OCI-LY1 (cell line): ENCODE measurements at regions not wholly inside any gene's neighbourhood (a gene's known extent, or its start where the extent isn't known, plus 50 kb on each side); places are given as distances from the start of the nearest gene placed in this dataset.

Experiments
- EZH2 ChIP-seq: fragments of 200-600 bp; sonication (generic), shearing (Covaris generic); IDR thresholded peaks from 2 replicates; pipeline ENCODE4 v1.8.0; 2017; ENCODE audit warnings: borderline replicate concordance, mixed run types, mild to moderate bottlenecking, antibody characterized with exemption, low read length, moderate library complexity, mixed read lengths
- TF ChIP-seq, protein P1 (sequence below): fragments of 200-600 bp; sonication (generic), shearing (Covaris generic); IDR thresholded peaks from 2 replicates; pipeline ENCODE4 v1.5.1; 2017; ENCODE audit warnings: mild to moderate bottlenecking, antibody characterized with exemption, low read length, moderate library complexity, mixed read lengths

DNA sequence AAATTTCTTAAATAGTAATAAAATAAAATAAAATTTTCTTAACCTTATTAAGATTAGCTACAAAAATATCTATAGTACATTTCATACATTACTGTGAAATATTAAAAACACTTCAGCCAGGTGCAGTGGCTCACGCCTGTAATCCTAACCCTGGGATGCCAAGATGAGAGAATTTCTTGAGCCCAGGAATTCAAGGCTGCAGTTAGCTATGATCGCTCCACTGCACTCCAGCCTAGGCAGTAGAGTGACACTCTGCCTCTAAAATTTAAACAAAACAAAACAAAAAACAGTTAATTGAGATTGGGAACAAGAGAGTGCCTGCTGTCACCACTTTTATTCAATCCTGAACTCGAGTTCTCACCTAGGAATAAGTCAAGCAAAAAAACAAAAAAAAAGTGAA is 95.0 kb upstream of the CPNE8 start:
- TF ChIP-seq EZH2 = no peak
- TF ChIP-seq, protein P1, sequence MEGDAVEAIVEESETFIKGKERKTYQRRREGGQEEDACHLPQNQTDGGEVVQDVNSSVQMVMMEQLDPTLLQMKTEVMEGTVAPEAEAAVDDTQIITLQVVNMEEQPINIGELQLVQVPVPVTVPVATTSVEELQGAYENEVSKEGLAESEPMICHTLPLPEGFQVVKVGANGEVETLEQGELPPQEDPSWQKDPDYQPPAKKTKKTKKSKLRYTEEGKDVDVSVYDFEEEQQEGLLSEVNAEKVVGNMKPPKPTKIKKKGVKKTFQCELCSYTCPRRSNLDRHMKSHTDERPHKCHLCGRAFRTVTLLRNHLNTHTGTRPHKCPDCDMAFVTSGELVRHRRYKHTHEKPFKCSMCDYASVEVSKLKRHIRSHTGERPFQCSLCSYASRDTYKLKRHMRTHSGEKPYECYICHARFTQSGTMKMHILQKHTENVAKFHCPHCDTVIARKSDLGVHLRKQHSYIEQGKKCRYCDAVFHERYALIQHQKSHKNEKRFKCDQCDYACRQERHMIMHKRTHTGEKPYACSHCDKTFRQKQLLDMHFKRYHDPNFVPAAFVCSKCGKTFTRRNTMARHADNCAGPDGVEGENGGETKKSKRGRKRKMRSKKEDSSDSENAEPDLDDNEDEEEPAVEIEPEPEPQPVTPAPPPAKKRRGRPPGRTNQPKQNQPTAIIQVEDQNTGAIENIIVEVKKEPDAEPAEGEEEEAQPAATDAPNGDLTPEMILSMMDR = no peak
